ENCODE measurements at regions not wholly inside any gene's neighbourhood (a gene's known extent, or its start where the extent isn't known, plus 50 kb on each side); places are given as distances from the start of the nearest gene placed in this dataset.
"Not testable (repeated sequence)": the region's sequence is repeated elsewhere in the genome, so short reads cannot be mapped to it uniquely, and the experiment has no call there.

DNA sequence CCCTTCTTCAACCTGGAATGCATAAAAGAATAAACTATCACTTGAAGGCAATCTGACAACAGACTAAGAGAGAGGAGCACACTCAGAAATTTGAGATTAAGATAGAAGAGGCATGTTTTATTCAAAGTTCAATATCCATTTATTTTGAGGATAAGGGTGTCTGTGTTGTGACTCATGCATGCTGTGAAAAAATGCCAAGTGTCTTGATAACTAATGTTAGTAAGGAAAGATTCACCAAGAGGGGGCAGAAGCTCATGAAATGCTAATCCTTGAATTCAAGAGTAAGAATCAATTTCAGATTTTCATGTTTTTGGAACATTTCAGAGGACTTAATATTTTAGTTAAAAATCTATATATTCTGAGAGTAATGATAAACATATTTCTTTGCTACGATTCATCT, 94.0 kb downstream of the IFI44 start:
- H3K27ac ChIP-seq (ENCODE audit: low read length): no peak overlapping the region
- no peaks in the 10 kb centered on the region for H3K27me3 ChIP-seq (ENCODE audit: low read depth, low read length)
- no peaks in the 10 kb centered on the region for H4K20me1 ChIP-seq (ENCODE audit: insufficient read depth, low read length)
- TF ChIP-seq, protein P1, sequence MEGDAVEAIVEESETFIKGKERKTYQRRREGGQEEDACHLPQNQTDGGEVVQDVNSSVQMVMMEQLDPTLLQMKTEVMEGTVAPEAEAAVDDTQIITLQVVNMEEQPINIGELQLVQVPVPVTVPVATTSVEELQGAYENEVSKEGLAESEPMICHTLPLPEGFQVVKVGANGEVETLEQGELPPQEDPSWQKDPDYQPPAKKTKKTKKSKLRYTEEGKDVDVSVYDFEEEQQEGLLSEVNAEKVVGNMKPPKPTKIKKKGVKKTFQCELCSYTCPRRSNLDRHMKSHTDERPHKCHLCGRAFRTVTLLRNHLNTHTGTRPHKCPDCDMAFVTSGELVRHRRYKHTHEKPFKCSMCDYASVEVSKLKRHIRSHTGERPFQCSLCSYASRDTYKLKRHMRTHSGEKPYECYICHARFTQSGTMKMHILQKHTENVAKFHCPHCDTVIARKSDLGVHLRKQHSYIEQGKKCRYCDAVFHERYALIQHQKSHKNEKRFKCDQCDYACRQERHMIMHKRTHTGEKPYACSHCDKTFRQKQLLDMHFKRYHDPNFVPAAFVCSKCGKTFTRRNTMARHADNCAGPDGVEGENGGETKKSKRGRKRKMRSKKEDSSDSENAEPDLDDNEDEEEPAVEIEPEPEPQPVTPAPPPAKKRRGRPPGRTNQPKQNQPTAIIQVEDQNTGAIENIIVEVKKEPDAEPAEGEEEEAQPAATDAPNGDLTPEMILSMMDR (IDR thresholded peaks at IDR 0.05; ENCODE audit: low read depth, low read length): no peak
- no peak for TF ChIP-seq EZH2phosphoT487 (IDR thresholded peaks at IDR 0.05; ENCODE audit: low read depth)
- no peaks in the 10 kb centered on the region for H3K9me3 ChIP-seq (ENCODE audit: insufficient read depth, low read length)
- no peaks in the 10 kb centered on the region for H3K36me3 ChIP-seq (replicated peaks; ENCODE audit: low read depth, low read length)
- no peak overlapping the region for H2AFZ ChIP-seq (ENCODE audit: low read depth, low read length)
- no peaks in the 10 kb centered on the region for H3K4me1 ChIP-seq (ENCODE audit: low read length)
- H3K4me3 ChIP-seq (ENCODE audit: low read length): no peak overlapping the region
- H3K9ac ChIP-seq (ENCODE audit: low read length): no peak overlapping the region
- no peak overlapping the region for H3K4me2 ChIP-seq (ENCODE audit: low read length)
- H3K79me2 ChIP-seq (ENCODE audit: low read length): no peaks in the 10 kb centered on the region

DNA sequence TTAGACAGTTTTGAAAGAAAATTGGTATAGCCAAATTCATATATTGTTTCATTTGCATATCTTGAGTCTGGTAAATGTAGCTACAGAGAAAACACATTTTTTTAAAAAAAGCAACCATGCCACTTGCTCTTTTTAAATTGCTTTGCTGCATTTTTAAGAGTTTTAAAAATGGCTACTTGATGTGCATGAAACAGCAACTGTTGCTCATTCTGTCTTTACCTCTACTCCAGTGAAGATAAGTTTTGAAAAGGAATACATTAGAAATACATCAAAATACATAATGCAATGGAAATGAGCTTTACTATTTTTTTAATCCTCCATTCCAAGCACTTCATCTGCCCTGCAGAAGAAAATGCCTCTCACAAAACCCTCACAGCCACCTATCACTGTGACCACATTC, 95.5 kb downstream of the IFI44 start:
- no peaks in the 10 kb centered on the region for H3K9me3 ChIP-seq (ENCODE audit: insufficient read depth, low read length)
- no peaks in the 10 kb centered on the region for H3K79me2 ChIP-seq (ENCODE audit: low read length)
- TF ChIP-seq, protein P1 (IDR thresholded peaks at IDR 0.05; ENCODE audit: low read depth, low read length): no peak
- TF ChIP-seq EZH2phosphoT487 (IDR thresholded peaks at IDR 0.05; ENCODE audit: low read depth): no peak
- H3K4me3 ChIP-seq (ENCODE audit: low read length): no peak overlapping the region
- no peaks in the 10 kb centered on the region for H3K27me3 ChIP-seq (ENCODE audit: low read depth, low read length)
- no peak overlapping the region for H3K9ac ChIP-seq (ENCODE audit: low read length)
- no peak overlapping the region for H3K4me2 ChIP-seq (ENCODE audit: low read length)
- H4K20me1 ChIP-seq (ENCODE audit: insufficient read depth, low read length): no peaks in the 10 kb centered on the region
- no peak overlapping the region for H3K27ac ChIP-seq (ENCODE audit: low read length)
- no peak overlapping the region for H2AFZ ChIP-seq (ENCODE audit: low read depth, low read length)
- no peaks in the 10 kb centered on the region for H3K36me3 ChIP-seq (replicated peaks; ENCODE audit: low read depth, low read length)
- H3K4me1 ChIP-seq (ENCODE audit: low read length): no peaks in the 10 kb centered on the region

DNA sequence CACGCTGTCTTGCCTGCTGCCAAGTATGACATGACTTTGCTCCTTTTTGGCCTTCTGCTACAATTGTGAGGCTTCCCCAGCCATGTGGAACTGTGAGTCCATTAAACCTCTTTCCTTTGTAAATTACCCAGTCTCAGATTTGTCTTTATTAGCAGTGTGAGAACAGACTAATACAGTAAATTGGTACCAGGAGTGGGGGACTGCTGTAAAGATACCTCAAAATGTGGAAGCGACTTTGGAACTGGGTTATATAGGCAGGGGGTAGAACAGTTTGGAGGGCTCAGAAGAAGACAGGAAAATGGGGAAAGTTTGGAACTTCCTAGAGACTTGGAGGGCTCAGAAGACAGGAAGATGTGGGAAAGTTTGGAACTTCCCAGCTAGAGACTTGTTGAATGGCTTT, 104.0 kb downstream of the IFI44 start:
- not testable (repeated sequence) for H3K4me3 ChIP-seq (ENCODE audit: low read length); H3K9ac ChIP-seq (ENCODE audit: low read length); H3K4me2 ChIP-seq (ENCODE audit: low read length); H3K27me3 ChIP-seq (ENCODE audit: low read depth, low read length); H3K4me1 ChIP-seq (ENCODE audit: low read length); H3K27ac ChIP-seq (ENCODE audit: low read length); H4K20me1 ChIP-seq (ENCODE audit: insufficient read depth, low read length); H2AFZ ChIP-seq (ENCODE audit: low read depth, low read length); H3K36me3 ChIP-seq (replicated peaks; ENCODE audit: low read depth, low read length); H3K9me3 ChIP-seq (ENCODE audit: insufficient read depth, low read length); H3K79me2 ChIP-seq (ENCODE audit: low read length)

DNA sequence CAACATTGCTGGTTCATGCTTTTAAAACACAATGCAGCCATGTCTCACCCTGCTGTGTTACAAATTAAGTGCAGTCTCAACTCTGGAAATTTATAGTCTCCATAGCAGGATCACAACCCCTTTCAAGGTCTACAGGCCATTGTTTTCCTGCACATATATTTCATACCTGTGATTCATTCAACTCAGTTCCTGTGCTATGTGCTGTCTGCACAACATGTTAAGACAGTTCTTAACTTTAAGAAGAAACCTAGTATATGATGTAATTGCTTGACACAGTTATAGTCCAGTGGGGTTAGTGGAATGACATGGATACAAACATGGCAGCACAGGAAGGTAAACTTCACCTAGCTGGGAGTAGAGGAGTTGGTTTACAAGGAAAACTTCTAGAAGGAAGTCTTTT, 106.4 kb downstream of the IFI44 start:
- no peaks in the 10 kb centered on the region for H3K36me3 ChIP-seq (replicated peaks; ENCODE audit: low read depth, low read length)
- H3K9me3 ChIP-seq (ENCODE audit: insufficient read depth, low read length): no peaks in the 10 kb centered on the region
- no peak overlapping the region for H3K4me3 ChIP-seq (ENCODE audit: low read length)
- no peak overlapping the region for H2AFZ ChIP-seq (ENCODE audit: low read depth, low read length)
- H4K20me1 ChIP-seq (ENCODE audit: insufficient read depth, low read length): no peaks in the 10 kb centered on the region
- H3K27ac ChIP-seq (ENCODE audit: low read length): no peak overlapping the region
- TF ChIP-seq, protein P1 (IDR thresholded peaks at IDR 0.05; ENCODE audit: low read depth, low read length): no peak
- no peak for TF ChIP-seq EZH2phosphoT487 (IDR thresholded peaks at IDR 0.05; ENCODE audit: low read depth)
- no peak overlapping the region for H3K9ac ChIP-seq (ENCODE audit: low read length)
- no peaks in the 10 kb centered on the region for H3K79me2 ChIP-seq (ENCODE audit: low read length)
- H3K27me3 ChIP-seq (ENCODE audit: low read depth, low read length): no peaks in the 10 kb centered on the region
- no peak overlapping the region for H3K4me2 ChIP-seq (ENCODE audit: low read length)
- H3K4me1 ChIP-seq (ENCODE audit: low read length): no peaks in the 10 kb centered on the region

DNA sequence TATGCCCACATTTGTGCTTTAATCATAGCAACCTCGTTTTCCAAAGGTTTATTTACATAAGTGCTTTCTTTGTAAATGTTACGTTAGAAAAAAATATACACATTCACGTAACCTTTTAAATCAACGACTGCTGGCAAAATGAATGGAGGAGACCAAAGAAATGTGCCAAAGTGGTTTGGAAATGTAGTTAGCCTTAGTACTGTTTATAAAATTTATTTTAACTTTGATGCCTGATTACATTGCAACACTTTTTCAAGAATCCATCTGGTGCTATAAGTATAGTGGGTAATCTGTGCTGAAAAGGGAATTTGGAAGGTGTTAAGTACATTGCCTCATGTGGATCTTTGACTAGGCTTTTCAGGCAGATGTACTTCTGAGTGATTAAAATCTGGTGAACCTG, 108.9 kb downstream of the IFI44 start:
- H3K4me1 ChIP-seq (ENCODE audit: low read length): no peaks in the 10 kb centered on the region
- no peak overlapping the region for H3K27ac ChIP-seq (ENCODE audit: low read length)
- no peak overlapping the region for H3K4me2 ChIP-seq (ENCODE audit: low read length)
- H3K9ac ChIP-seq (ENCODE audit: low read length): no peak overlapping the region
- H3K9me3 ChIP-seq (ENCODE audit: insufficient read depth, low read length): no peaks in the 10 kb centered on the region
- H3K4me3 ChIP-seq (ENCODE audit: low read length): no peak overlapping the region
- no peak for TF ChIP-seq EZH2phosphoT487 (IDR thresholded peaks at IDR 0.05; ENCODE audit: low read depth)
- TF ChIP-seq, protein P1 (IDR thresholded peaks at IDR 0.05; ENCODE audit: low read depth, low read length): no peak
- no peaks in the 10 kb centered on the region for H4K20me1 ChIP-seq (ENCODE audit: insufficient read depth, low read length)
- H3K36me3 ChIP-seq (replicated peaks; ENCODE audit: low read depth, low read length): no peaks in the 10 kb centered on the region
- no peaks in the 10 kb centered on the region for H3K27me3 ChIP-seq (ENCODE audit: low read depth, low read length)
- no peaks in the 10 kb centered on the region for H3K79me2 ChIP-seq (ENCODE audit: low read length)
- H2AFZ ChIP-seq (ENCODE audit: low read depth, low read length): no peak overlapping the region
